Activated CD4-positive, alpha-beta memory T cell treated with anti-CD3 and anti-CD28 coated beads, Interleukin-2, amount 10 ng/mL, durations not matched to agents 7 days and 5 days (primary cell): ENCODE measurements at regions not wholly inside any gene's neighbourhood (a gene's known extent, or its start where the extent isn't known, plus 50 kb on each side); places are given as distances from the start of the nearest gene placed in this dataset.
"Not testable (repeated sequence)": the region's sequence is repeated elsewhere in the genome, so short reads cannot be mapped to it uniquely, and the experiment has no call there.

Experiments used
- CTCF ChIA-PET: fragments of 350-600 bp; sonication (Branson Sonifier 250); formaldehyde crosslinking; loops from one replicate; lab custom pipeline; 2021; ENCODE audit warnings: antibody characterized with exemption, inconsistent platforms; lab: Charles Lee
- POLR2A ChIA-PET: fragments of 350-600 bp; sonication (Branson Sonifier 250); formaldehyde crosslinking; loops from one replicate; lab custom pipeline; 2021; ENCODE audit warnings: antibody characterized with exemption; lab: Charles Lee
- DNase-seq: peaks from one replicate; pipeline ENCODE4 v3.0.0-alpha.2; 2020
- H3K27ac Mint-ChIP-seq: one replicate; pipeline ENCODE4 v1.8.0; 2021; ENCODE audit warnings: mild to moderate bottlenecking, mixed read lengths
- H3K27me3 Mint-ChIP-seq: one replicate; pipeline ENCODE4 v1.8.0; 2021; ENCODE audit warnings: mixed read lengths
- H3K36me3 Mint-ChIP-seq: one replicate; pipeline ENCODE4 v1.8.0; 2021; ENCODE audit warnings: low read depth, mixed read lengths
- H3K4me1 Mint-ChIP-seq: one replicate; pipeline ENCODE4 v1.8.0; 2021; ENCODE audit warnings: mixed read lengths
- H3K4me3 Mint-ChIP-seq: one replicate; pipeline ENCODE4 v1.8.0; 2021; ENCODE audit warnings: mild to moderate bottlenecking, mixed read lengths
- H3K9me3 Mint-ChIP-seq: one replicate; pipeline ENCODE4 v1.8.0; 2021; ENCODE audit warnings: mixed read lengths

DNA sequence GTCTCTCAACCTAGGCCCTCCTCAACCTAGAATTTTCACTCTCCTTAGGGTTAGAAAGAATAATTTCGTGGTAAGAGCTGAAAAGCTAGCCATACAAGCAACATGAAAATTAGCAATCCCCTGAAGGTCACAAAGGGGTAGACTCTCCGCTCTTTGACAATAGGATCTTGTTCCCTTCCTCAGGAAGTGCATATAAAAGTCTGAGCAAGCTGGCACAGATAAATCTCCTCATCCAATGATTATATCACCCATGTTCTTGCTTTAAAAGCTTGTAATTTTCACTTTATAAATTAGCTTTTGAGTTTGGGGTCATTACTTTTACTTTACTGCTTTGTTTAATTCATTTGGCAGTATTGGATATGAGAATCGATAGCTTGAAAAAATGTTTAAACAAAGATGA is 852.3 kb upstream of the CRIM1 start:
- H3K4me3 Mint-ChIP-seq, result no peak overlapping the region
- no peaks in the 10 kb centered on the region for H3K27me3 Mint-ChIP-seq
- no peaks in the 10 kb centered on the region for H3K36me3 Mint-ChIP-seq
- H3K27ac Mint-ChIP-seq, result no peak overlapping the region
- H3K4me1 Mint-ChIP-seq, result no peaks in the 10 kb centered on the region
- no peaks in the 10 kb centered on the region for H3K9me3 Mint-ChIP-seq
- CTCF ChIA-PET, result no interaction called here
- POLR2A ChIA-PET, result no interaction called here
- no peak for DNase-seq

DNA sequence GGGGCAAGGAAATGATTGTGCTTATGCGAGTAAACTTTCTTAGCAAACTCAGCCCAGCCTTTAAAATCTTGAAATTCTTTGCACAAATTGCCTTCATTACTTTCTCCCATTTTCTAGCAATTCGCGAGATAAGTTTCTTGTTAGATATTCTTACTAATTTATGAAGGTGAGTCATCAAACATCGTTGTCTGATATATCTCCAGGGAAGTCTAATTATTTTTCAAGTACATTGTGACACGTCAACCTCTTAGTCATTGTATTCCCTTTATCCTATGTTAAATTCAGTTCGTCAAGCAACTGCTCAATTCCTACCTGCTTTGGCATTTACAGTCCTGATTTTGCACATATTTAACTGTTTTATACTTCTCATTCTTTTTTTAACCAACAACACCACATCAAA is 854.5 kb upstream of the CRIM1 start:
- Mint-ChIP-seq H3K9me3 (no peaks in the 10 kb centered on the region), H3K4me3 (no peak overlapping the region), H3K4me1 (no peaks in the 10 kb centered on the region), H3K27me3 (no peaks in the 10 kb centered on the region), H3K27ac (no peak overlapping the region), H3K36me3 (no peaks in the 10 kb centered on the region)
- ChIA-PET POLR2A (no interaction called here), CTCF (no interaction called here)
- DNase-seq, result no peak

DNA sequence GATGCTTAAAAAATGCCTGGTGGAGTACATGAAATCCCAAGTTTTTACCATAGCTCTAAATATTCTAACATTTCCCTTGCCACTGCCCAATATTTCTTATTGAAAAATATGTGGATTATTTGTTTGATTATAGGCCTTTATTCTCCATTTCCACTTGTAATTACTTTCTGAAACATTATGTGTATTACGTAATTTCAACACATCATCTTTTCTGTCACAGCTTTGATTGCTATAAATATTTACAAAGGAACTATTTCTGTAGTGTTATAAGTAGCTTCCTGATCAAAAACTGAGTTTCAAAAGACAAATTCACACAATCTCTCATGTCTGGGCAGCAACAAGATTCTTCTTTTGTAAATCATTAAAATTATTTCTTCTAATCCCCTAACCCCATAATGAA is 859.6 kb upstream of the CRIM1 start:
- Mint-ChIP-seq H3K36me3 (no peaks in the 10 kb centered on the region), H3K4me3 (no peak overlapping the region), H3K27ac (no peak overlapping the region), H3K27me3 (no peaks in the 10 kb centered on the region), H3K4me1 (no peaks in the 10 kb centered on the region), H3K9me3 (no peaks in the 10 kb centered on the region)
- CTCF ChIA-PET, result no interaction called here
- POLR2A ChIA-PET, result no interaction called here
- no peak for DNase-seq

DNA sequence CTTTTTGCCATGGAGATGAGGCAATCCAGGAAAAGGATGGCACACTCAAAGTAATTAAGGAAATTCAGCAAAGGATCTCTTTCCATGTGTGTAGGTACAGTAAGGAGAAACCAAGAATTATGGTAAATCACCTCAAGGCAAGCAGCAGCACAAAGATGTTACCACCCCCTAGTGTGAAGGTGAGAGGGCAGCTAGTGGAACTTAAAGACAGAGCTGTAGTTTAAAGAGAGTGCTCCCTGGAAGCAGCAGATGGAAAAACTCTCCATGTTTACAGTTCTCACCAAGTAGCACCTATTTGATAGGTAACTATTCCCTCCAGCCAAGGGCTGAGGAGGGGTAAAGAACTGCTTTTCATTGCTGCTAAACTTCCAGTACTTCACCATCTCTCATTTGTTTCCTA is 860.4 kb upstream of the CRIM1 start:
- no peak for DNase-seq
- no peak overlapping the region for H3K4me3 Mint-ChIP-seq

DNA sequence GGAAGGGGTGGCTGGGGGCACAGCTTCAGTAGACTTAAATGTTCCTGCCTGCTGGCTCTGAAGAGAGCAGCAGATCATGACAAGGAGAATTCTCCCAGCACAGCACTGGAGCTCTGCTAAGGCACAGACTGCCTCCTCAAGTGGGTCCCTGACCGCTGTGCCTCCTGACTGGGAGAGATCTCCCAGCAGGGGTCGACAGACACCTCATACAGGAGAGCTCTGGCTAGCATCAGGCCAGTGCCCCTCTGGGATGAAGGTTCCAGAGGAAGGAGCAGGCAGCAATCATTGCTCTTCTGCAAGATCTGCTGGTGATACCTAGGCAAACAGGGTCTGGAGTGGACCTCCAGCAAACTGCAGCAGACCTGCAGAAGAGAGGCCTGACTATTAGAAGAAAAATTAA is 877.5 kb upstream of the CRIM1 start:
- H3K27ac Mint-ChIP-seq, H3K4me3 Mint-ChIP-seq, CTCF ChIA-PET, H3K27me3 Mint-ChIP-seq, H3K4me1 Mint-ChIP-seq, DNase-seq, POLR2A ChIA-PET, H3K9me3 Mint-ChIP-seq, H3K36me3 Mint-ChIP-seq: not testable (repeated sequence)

More for the DNA sequence above, 860.4 kb upstream of the CRIM1 start:
- no peaks in the 10 kb centered on the region for H3K4me1 Mint-ChIP-seq
- ChIA-PET POLR2A (no interaction called here), CTCF (no interaction called here)
- no peaks in the 10 kb centered on the region for H3K36me3 Mint-ChIP-seq
- no peaks in the 10 kb centered on the region for H3K27me3 Mint-ChIP-seq
- H3K9me3 Mint-ChIP-seq, result no peaks in the 10 kb centered on the region
- H3K27ac Mint-ChIP-seq, result no peak overlapping the region

DNA sequence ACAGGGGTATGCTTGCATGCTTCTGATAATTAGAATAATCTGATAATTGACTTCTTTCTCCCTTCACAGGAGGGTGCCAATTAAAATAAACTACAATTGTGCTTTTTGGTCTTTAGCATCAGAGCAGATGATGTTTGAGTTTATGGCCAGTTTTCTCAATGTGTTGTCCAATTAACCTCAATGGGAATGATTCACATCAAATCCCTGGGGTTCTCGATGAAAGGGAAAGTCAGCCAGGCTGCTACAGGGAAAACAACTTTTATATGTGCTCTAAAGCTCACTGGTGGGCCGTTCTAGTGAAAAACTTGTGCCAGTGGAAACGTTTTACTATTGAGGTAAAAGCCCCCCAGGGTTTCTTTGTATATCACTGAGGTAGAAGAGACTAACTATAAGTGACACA is 887.3 kb upstream of the CRIM1 start:
- POLR2A ChIA-PET, result no interaction called here
- no peaks in the 10 kb centered on the region for H3K9me3 Mint-ChIP-seq
- no peaks in the 10 kb centered on the region for H3K4me1 Mint-ChIP-seq
- no peaks in the 10 kb centered on the region for H3K36me3 Mint-ChIP-seq
- no peak overlapping the region for H3K4me3 Mint-ChIP-seq
- H3K27ac Mint-ChIP-seq, result no peak overlapping the region
- CTCF ChIA-PET, result no interaction called here
- no peak for DNase-seq
- no peaks in the 10 kb centered on the region for H3K27me3 Mint-ChIP-seq

DNA sequence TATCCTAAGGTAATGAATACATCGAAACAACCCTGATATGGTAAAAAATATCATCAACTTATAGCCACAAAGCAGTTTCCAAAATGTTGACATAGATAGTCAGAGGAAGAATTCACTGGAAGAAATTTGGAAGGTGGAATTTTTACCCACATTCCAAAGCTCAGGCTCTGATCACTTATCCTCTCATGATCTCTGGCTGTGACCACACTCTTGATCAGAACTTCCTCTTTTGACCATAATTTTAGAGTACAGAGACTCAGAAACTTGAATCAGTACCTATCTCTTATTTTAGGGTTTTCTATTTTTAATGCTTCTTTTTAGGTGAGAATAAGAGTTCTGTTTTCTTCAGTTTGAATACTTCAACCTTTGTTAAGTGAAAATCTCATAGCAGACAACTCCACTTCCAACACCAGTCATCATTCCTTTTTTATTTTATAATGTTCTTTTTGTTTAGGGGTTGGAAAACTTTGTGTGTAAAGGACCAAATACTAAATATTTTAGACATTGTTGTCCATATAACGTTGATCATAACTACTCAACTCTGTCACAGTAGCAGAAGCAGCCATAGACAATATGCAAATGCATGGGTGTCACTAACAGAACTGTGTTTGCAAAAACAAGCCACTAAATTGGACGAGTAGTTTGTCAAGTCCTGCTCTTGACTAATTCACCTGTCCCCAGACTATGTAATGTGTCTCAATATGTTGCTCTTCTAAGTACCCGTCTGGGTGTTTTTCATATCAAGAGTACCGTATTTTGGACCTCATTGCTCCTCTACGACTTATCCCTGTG is 891.6 kb upstream of the CRIM1 start:
- ChIA-PET POLR2A (no interaction called here), CTCF (no interaction called here)
- Mint-ChIP-seq H3K4me1 (no peaks in the 10 kb centered on the region), H3K4me3 (no peak overlapping the region), H3K36me3 (no peaks in the 10 kb centered on the region), H3K9me3 (no peaks in the 10 kb centered on the region), H3K27ac (no peak overlapping the region), H3K27me3 (no peaks in the 10 kb centered on the region)
- DNase-seq, result no peak

DNA sequence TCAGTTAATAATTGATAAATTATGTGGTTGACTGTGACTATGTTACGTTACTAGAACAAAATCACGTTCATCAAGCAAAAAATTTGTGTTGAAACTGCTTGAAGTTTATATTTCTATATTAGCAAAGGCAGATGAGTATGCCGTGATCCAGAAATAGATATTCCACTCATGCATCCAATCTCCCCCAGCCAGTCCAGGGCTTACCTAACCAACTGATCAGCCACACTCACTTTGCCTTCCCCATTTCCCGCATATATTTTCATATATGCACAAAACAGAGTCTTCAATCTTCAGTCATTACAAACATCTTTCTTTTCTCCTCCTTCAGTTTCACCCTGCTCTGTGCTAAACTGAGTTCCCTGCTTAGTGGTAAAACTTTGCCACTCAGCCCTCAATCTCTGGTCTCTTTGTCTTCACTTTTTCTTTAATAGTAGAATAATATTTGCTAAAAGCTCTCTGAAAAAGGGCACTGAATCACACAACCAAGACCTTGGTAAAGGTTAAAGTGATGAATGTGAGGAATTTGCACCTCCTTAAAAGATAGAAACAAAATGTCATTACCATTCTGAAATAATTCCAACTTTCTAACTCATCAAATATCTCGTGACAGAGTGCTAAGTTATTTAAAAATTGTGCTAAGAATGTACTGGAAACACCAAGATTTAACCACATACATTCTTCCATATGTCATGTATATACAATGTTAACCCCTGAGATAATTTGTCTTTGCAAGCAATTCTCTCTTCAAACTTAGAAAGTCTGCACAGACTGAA is 893.2 kb upstream of the CRIM1 start:
- CTCF ChIA-PET, result no interaction called here
- H3K4me3 Mint-ChIP-seq, result no peak overlapping the region
- no peaks in the 10 kb centered on the region for H3K36me3 Mint-ChIP-seq
- DNase-seq, result no peak
- POLR2A ChIA-PET, result no interaction called here
- H3K9me3 Mint-ChIP-seq, result no peaks in the 10 kb centered on the region
- no peaks in the 10 kb centered on the region for H3K4me1 Mint-ChIP-seq
- H3K27ac Mint-ChIP-seq, result no peak overlapping the region
- no peaks in the 10 kb centered on the region for H3K27me3 Mint-ChIP-seq

DNA sequence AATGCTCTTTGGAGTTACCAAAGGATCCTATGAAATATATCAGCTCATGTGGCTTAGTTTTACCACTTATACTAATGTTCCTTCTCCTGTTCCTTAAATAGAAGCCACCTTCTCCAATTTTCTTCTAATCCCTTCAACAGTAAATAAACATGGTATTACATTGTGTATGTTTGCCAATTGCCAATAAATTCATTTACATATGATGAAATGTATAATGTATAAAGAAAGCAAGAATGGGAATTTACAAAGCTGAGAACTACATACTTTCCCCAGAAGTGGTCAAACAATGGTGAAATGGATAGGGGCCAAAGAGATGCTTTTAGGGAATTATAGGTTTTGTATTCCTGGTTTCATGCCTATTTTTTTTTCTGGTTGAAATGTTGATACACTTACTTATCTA is 894.2 kb upstream of the CRIM1 start:
- CTCF ChIA-PET, result no interaction called here
- no peaks in the 10 kb centered on the region for H3K9me3 Mint-ChIP-seq
- no peaks in the 10 kb centered on the region for H3K36me3 Mint-ChIP-seq
- no peak overlapping the region for H3K27ac Mint-ChIP-seq
- no peak overlapping the region for H3K4me3 Mint-ChIP-seq
- H3K27me3 Mint-ChIP-seq, result no peaks in the 10 kb centered on the region
- POLR2A ChIA-PET, result no interaction called here
- no peak for DNase-seq
- no peaks in the 10 kb centered on the region for H3K4me1 Mint-ChIP-seq

DNA sequence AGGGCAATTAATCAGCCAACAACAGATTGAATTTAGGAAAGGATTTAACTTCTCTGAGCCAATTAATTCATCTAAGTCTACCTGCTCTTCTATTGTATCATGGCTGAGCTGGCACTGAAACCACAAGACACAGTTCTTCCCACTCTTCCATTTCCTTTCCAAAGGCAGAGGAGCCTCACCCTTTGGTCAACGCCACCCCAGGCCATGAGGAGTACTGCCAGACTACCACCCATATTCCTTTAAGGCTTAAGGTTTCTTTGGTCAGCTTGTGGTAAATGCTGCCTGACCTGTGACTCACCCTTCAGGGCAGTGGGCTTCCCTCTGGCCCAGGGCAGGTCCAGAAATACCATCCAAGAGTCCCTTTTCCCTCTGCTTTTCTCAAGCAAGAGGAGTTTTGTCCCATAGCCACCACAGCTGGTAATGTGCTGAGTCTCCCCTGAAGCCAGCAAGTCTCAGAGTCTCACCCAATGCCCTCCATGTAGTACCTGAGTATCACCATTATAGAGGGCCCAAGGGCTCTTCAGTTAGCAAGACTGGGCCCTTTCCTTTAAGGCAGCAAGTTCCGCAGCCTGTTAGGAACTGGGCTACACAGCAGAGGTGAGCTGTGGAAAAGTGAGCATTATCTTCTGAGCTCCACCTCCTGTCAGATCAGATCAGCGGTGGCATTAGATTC is 900.5 kb upstream of the CRIM1 start:
- Mint-ChIP-seq H3K4me1 (no peaks in the 10 kb centered on the region), H3K9me3 (no peaks in the 10 kb centered on the region), H3K27ac (no peak overlapping the region), H3K4me3 (no peak overlapping the region), H3K27me3 (no peaks in the 10 kb centered on the region), H3K36me3 (no peaks in the 10 kb centered on the region)
- ChIA-PET POLR2A (no interaction called here), CTCF (no interaction called here)
- DNase-seq, result no peak

DNA sequence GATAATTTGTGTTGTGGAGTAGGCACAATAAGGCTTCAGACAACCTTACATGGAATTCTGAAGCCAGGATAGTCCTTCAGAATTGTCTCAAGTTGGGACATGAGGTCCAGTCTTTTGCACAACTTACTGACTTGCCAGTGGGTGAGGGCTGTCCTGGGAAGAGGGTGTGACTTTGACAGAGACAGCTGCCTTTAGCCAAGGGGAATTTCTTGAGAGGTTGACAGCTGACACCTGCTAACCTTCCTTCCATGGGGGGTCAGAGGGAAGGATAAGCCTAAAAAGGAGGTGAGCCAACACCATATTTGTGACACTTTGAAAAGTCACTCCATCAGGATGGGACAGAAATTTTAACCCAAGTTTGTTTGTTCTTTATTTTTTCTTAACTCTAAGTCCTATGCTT is 907.8 kb upstream of the CRIM1 start:
- no peak overlapping the region for H3K27ac Mint-ChIP-seq
- no peak overlapping the region for H3K4me3 Mint-ChIP-seq
- DNase-seq, result no peak
- POLR2A ChIA-PET, result no interaction called here
- H3K36me3 Mint-ChIP-seq, result no peaks in the 10 kb centered on the region
- H3K9me3 Mint-ChIP-seq, result no peaks in the 10 kb centered on the region
- no peaks in the 10 kb centered on the region for H3K27me3 Mint-ChIP-seq
- no peaks in the 10 kb centered on the region for H3K4me1 Mint-ChIP-seq
- CTCF ChIA-PET, result no interaction called here

DNA sequence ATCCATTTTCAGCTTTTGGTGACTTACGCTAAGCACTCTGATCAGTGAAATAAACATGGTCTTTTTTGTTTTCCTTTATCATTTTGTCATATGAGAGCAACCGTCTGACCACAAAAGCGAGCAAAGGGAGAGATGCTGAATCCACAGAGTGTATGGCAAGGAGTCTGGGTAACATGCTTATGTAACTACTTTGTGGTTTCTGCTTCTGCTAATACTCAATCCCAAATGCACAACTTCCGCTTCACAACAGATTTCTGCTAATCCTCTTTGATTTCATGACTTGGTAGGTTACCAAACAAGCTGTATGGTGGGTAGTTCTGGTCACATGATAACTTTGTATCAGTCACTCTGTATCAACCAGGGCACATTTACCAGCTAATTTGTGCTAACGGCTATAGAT is 908.4 kb upstream of the CRIM1 start:
- no peaks in the 10 kb centered on the region for H3K36me3 Mint-ChIP-seq
- ChIA-PET POLR2A (no interaction called here), CTCF (no interaction called here)
- H3K9me3 Mint-ChIP-seq, result no peaks in the 10 kb centered on the region
- no peak overlapping the region for H3K4me3 Mint-ChIP-seq
- no peaks in the 10 kb centered on the region for H3K27me3 Mint-ChIP-seq
- no peak overlapping the region for H3K27ac Mint-ChIP-seq
- no peaks in the 10 kb centered on the region for H3K4me1 Mint-ChIP-seq
- no peak for DNase-seq

DNA sequence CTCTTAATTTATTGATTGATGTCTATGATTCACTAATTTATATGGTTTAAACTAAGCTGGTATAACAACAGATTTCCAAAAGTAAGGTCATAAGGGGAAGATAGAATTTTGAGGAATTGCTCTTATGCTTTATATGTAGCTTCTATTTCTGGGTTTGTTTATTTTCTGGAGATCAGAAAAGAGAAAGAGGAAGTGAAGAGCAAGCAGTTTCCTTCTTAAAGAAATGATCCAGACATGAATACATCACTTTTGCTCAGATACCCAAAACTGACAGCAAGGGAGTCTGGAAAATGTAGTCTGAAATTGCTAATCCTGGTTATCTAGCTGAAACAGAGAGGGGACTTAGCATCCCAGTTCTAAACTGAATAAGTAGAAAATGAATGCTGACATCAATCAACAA is 912.5 kb upstream of the CRIM1 start:
- CTCF ChIA-PET, result no interaction called here

More for the DNA sequence above, 912.5 kb upstream of the CRIM1 start:
- Mint-ChIP-seq H3K9me3 (no peaks in the 10 kb centered on the region), H3K4me3 (no peak overlapping the region), H3K36me3 (no peaks in the 10 kb centered on the region), H3K4me1 (no peaks in the 10 kb centered on the region), H3K27me3 (no peaks in the 10 kb centered on the region), H3K27ac (no peak overlapping the region)
- no peak for DNase-seq
- POLR2A ChIA-PET, result no interaction called here
